ENCODE measurements at regions not wholly inside any gene's neighbourhood (a gene's known extent, or its start where the extent isn't known, plus 50 kb on each side); places are given as distances from the start of the nearest gene placed in this dataset.

- H3K4me3 ChIP-seq (ENCODE audit: low read depth, low read length): no peak overlapping the region
- no peak overlapping the region for H3K27ac ChIP-seq (ENCODE audit: low read depth, low read length)
- peaks cover 2% of the 10 kb centered on the region; the same call in 1 of the 2 replicates for H3K9me3 ChIP-seq (ENCODE audit: control insufficient read depth, insufficient read depth, low read length)
- H3K36me3 ChIP-seq (ENCODE audit: control insufficient read depth, insufficient read depth, low read length): no peaks in the 10 kb centered on the region
- H3K9ac ChIP-seq (ENCODE audit: low read depth, low read length): no peak overlapping the region
- 0 out of 2 replicates have a peak, but pooled peaks cover 5% of the 10 kb centered on the region for H3K4me1 ChIP-seq (ENCODE audit: control insufficient read depth, insufficient read depth, low read length)
- peaks cover 15% of the 10 kb centered on the region for H3K27me3 ChIP-seq (ENCODE audit: control insufficient read depth, insufficient read depth, low read length)
Observed at GRCh38 chr12:93173178-93173957, 204.4 kb upstream of the NUDT4 start.

GRCh38 chr12:93174048-93174447 lies 203.7 kb upstream of the NUDT4 start:
- H3K9ac ChIP-seq (ENCODE audit: low read depth, low read length): no peak overlapping the region
- H3K27ac ChIP-seq (ENCODE audit: low read depth, low read length): no peak overlapping the region
- peaks cover 10% of the 10 kb centered on the region for H3K27me3 ChIP-seq (ENCODE audit: control insufficient read depth, insufficient read depth, low read length)
- H3K9me3 ChIP-seq (ENCODE audit: control insufficient read depth, insufficient read depth, low read length): peaks cover 7% of the 10 kb centered on the region; the same call in 1 of the 2 replicates
- H3K36me3 ChIP-seq (ENCODE audit: control insufficient read depth, insufficient read depth, low read length): no peaks in the 10 kb centered on the region
- H3K4me3 ChIP-seq (ENCODE audit: low read depth, low read length): no peak overlapping the region
- H3K4me1 ChIP-seq (ENCODE audit: control insufficient read depth, insufficient read depth, low read length): 0 out of 2 replicates have a peak, but pooled peaks cover 5% of the 10 kb centered on the region

GRCh38 chr12:93174473-93174872 lies 203.3 kb upstream of the NUDT4 start:
- H3K4me1 ChIP-seq (ENCODE audit: control insufficient read depth, insufficient read depth, low read length): 0 out of 2 replicates have a peak, but pooled peaks cover 5% of the 10 kb centered on the region
- H3K4me3 ChIP-seq (ENCODE audit: low read depth, low read length): no peak overlapping the region
- peaks cover 7% of the 10 kb centered on the region; the same call in 1 of the 2 replicates for H3K27me3 ChIP-seq (ENCODE audit: control insufficient read depth, insufficient read depth, low read length)
- peaks cover 7% of the 10 kb centered on the region; the same call in 1 of the 2 replicates for H3K9me3 ChIP-seq (ENCODE audit: control insufficient read depth, insufficient read depth, low read length)
- H3K9ac ChIP-seq (ENCODE audit: low read depth, low read length): no peak overlapping the region
- no peaks in the 10 kb centered on the region for H3K36me3 ChIP-seq (ENCODE audit: control insufficient read depth, insufficient read depth, low read length)
- H3K27ac ChIP-seq (ENCODE audit: low read depth, low read length): no peak overlapping the region

DNA sequence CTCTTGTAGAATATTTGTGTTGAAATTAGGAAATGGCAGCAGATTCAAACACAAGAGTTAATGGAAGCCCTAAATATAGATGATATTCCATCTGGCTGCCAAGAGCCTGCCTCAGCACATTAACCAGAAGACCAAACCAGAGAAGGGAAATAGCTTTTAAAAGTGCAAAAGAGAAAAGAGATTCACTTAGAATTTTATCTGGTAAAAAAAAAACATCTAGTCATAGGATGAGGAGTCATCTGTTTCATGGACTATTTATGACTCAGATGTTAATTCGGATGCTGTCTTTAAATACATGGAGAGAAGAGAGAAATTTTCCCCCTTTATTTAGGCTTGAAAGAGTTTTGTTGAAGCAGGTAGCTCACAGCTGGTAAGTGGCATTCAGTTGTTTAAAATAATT lies 201.6 kb upstream of the NUDT4 start:
- H3K4me3 ChIP-seq (ENCODE audit: low read depth, low read length): no peak overlapping the region
- H3K27ac ChIP-seq (ENCODE audit: low read depth, low read length): no peak overlapping the region
- H3K36me3 ChIP-seq (ENCODE audit: control insufficient read depth, insufficient read depth, low read length): no peaks in the 10 kb centered on the region
- no peaks in the 10 kb centered on the region for H3K27me3 ChIP-seq (ENCODE audit: control insufficient read depth, insufficient read depth, low read length)
- no peak overlapping the region for H3K9ac ChIP-seq (ENCODE audit: low read depth, low read length)
- H3K4me1 ChIP-seq (ENCODE audit: control insufficient read depth, insufficient read depth, low read length): 0 out of 2 replicates have a peak, but pooled peaks cover 5% of the 10 kb centered on the region
- peaks cover 7% of the 10 kb centered on the region; the same call in 1 of the 2 replicates for H3K9me3 ChIP-seq (ENCODE audit: control insufficient read depth, insufficient read depth, low read length)

GRCh38 chr12:93176610-93177126 lies 201.1 kb upstream of the NUDT4 start:
- H3K4me1 ChIP-seq (ENCODE audit: control insufficient read depth, insufficient read depth, low read length): 0 out of 2 replicates have a peak, but pooled peaks cover 5% of the 10 kb centered on the region
- no peak overlapping the region for H3K27ac ChIP-seq (ENCODE audit: low read depth, low read length)
- no peaks in the 10 kb centered on the region for H3K27me3 ChIP-seq (ENCODE audit: control insufficient read depth, insufficient read depth, low read length)
- H3K9ac ChIP-seq (ENCODE audit: low read depth, low read length): no peak overlapping the region
- peaks cover 7% of the 10 kb centered on the region; the same call in 1 of the 2 replicates for H3K9me3 ChIP-seq (ENCODE audit: control insufficient read depth, insufficient read depth, low read length)
- no peak overlapping the region for H3K4me3 ChIP-seq (ENCODE audit: low read depth, low read length)
- H3K36me3 ChIP-seq (ENCODE audit: control insufficient read depth, insufficient read depth, low read length): no peaks in the 10 kb centered on the region

DNA sequence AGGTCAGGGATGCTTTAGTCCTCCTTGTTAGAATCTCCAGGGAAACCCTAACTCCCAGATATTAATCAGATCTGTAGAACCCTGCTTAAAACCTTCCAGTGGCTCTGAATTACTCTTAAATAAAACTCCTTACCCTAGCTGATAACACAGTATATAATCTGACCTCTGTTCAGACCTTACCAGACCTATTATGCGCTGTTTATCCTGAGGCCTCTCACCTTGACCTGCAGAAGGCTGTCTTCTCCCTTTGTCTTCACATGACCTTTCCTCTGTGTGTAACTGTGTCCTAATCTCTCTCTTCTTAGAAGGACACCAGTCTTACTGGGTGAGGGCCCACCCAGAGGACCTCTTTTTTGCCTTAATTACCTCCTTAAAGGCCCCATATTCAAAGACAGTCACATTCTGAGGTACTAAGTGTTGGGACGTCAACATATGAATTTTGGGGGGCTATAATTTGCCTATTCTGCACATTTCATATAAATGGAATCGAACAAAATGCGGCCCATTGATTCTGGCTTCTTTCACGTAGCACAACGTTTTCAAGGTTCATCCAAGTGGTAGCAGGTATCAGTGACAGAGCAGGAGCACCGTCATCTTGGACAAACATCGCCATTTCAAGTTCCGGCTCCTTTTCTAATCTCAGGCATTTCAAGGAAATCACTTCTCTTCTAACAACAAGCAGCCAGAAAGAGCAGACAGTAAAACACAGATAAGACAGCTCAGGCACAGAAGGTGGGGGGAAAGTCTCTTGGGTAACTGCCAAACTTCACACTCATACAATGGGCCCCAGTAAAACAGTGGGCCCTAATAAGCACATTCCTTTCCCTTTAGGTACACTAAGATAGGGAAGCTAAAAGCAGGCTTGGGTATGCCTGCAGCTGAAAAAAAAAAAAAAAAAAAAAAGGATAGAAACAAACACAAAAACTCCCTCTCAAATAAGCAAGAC lies 200.2 kb upstream of the NUDT4 start:
- Histone ChIP-seq H3K27me3 (ENCODE audit: control insufficient read depth, insufficient read depth, low read length) (no peaks in the 10 kb centered on the region), H3K27ac (ENCODE audit: low read depth, low read length) (peak overlapping the region; percentile 51), H3K4me1 (ENCODE audit: control insufficient read depth, insufficient read depth, low read length) (0 out of 2 replicates have a peak, but pooled peaks cover 5% of the 10 kb centered on the region), H3K9me3 (ENCODE audit: control insufficient read depth, insufficient read depth, low read length) (peaks cover 7% of the 10 kb centered on the region; the same call in 1 of the 2 replicates), H3K9ac (ENCODE audit: low read depth, low read length) (no peak overlapping the region), H3K36me3 (ENCODE audit: control insufficient read depth, insufficient read depth, low read length) (no peaks in the 10 kb centered on the region), H3K4me3 (ENCODE audit: low read depth, low read length) (no peak overlapping the region)

GRCh38 chr12:93178154-93178878 lies 199.4 kb upstream of the NUDT4 start:
- Histone ChIP-seq H3K4me3 (ENCODE audit: low read depth, low read length) (no peak overlapping the region), H3K9me3 (ENCODE audit: control insufficient read depth, insufficient read depth, low read length) (peaks cover 7% of the 10 kb centered on the region; the same call in 1 of the 2 replicates), H3K27me3 (ENCODE audit: control insufficient read depth, insufficient read depth, low read length) (no peaks in the 10 kb centered on the region), H3K27ac (ENCODE audit: low read depth, low read length) (no peak overlapping the region), H3K9ac (ENCODE audit: low read depth, low read length) (no peak overlapping the region), H3K4me1 (ENCODE audit: control insufficient read depth, insufficient read depth, low read length) (0 out of 2 replicates have a peak, but pooled peaks cover under 1% of the 10 kb centered on the region), H3K36me3 (ENCODE audit: control insufficient read depth, insufficient read depth, low read length) (no peaks in the 10 kb centered on the region)

GRCh38 chr12:93179792-93180191 lies 197.9 kb upstream of the NUDT4 start:
- H3K36me3 ChIP-seq (ENCODE audit: control insufficient read depth, insufficient read depth, low read length): no peaks in the 10 kb centered on the region
- no peak overlapping the region for H3K9ac ChIP-seq (ENCODE audit: low read depth, low read length)
- H3K27me3 ChIP-seq (ENCODE audit: control insufficient read depth, insufficient read depth, low read length): no peaks in the 10 kb centered on the region
- peaks cover 7% of the 10 kb centered on the region; the same call in 1 of the 2 replicates for H3K9me3 ChIP-seq (ENCODE audit: control insufficient read depth, insufficient read depth, low read length)
- H3K27ac ChIP-seq (ENCODE audit: low read depth, low read length): no peak overlapping the region
- H3K4me3 ChIP-seq (ENCODE audit: low read depth, low read length): no peak overlapping the region
- no peaks in the 10 kb centered on the region for H3K4me1 ChIP-seq (ENCODE audit: control insufficient read depth, insufficient read depth, low read length)

GRCh38 chr12:93180566-93180965 lies 197.2 kb upstream of the NUDT4 start:
- Histone ChIP-seq H3K4me3 (ENCODE audit: low read depth, low read length) (no peak overlapping the region), H3K27me3 (ENCODE audit: control insufficient read depth, insufficient read depth, low read length) (no peaks in the 10 kb centered on the region), H3K9me3 (ENCODE audit: control insufficient read depth, insufficient read depth, low read length) (peaks cover 7% of the 10 kb centered on the region; the same call in 1 of the 2 replicates), H3K36me3 (ENCODE audit: control insufficient read depth, insufficient read depth, low read length) (no peaks in the 10 kb centered on the region), H3K27ac (ENCODE audit: low read depth, low read length) (no peak overlapping the region), H3K4me1 (ENCODE audit: control insufficient read depth, insufficient read depth, low read length) (no peaks in the 10 kb centered on the region), H3K9ac (ENCODE audit: low read depth, low read length) (no peak overlapping the region)

DNA sequence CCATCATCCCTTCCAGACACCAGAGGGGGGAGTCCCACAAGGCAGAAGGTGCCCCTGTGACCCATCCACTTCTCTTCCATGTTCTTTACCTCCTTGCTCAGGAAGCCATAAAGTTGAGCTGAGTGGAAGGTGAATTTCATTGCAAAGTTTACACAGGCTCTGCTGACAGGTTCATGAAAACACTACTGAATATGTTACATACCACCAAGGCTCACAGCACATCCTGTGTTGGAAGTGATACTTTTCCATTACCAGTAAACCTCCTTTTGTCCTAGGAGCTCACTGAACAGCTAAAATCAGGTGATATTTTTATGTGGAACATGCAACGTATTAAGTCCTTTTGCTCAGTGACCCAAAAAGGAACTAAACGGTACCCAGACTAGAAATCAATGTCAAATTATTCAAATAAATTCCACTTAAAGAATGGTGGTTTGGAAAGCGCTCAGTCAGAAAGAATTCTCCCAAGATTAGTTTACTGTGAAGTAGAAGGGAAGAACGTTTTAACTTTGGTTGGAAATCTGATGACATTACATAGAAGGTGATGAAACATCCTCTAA lies 196.2 kb upstream of the NUDT4 start:
- H3K9ac ChIP-seq (ENCODE audit: low read depth, low read length): no peak overlapping the region
- peaks cover 7% of the 10 kb centered on the region; the same call in 1 of the 2 replicates for H3K9me3 ChIP-seq (ENCODE audit: control insufficient read depth, insufficient read depth, low read length)
- H3K4me1 ChIP-seq (ENCODE audit: control insufficient read depth, insufficient read depth, low read length): no peaks in the 10 kb centered on the region
- H3K27ac ChIP-seq (ENCODE audit: low read depth, low read length): no peak overlapping the region
- H3K4me3 ChIP-seq (ENCODE audit: low read depth, low read length): no peak overlapping the region
- no peaks in the 10 kb centered on the region for H3K36me3 ChIP-seq (ENCODE audit: control insufficient read depth, insufficient read depth, low read length)
- no peaks in the 10 kb centered on the region for H3K27me3 ChIP-seq (ENCODE audit: control insufficient read depth, insufficient read depth, low read length)
